ENCODE measurements at regions not wholly inside any gene's neighbourhood (a gene's known extent, or its start where the extent isn't known, plus 50 kb on each side); places are given as distances from the start of the nearest gene placed in this dataset.
"Not testable (repeated sequence)": the region's sequence is repeated elsewhere in the genome, so short reads cannot be mapped to it uniquely, and the experiment has no call there.

DNA sequence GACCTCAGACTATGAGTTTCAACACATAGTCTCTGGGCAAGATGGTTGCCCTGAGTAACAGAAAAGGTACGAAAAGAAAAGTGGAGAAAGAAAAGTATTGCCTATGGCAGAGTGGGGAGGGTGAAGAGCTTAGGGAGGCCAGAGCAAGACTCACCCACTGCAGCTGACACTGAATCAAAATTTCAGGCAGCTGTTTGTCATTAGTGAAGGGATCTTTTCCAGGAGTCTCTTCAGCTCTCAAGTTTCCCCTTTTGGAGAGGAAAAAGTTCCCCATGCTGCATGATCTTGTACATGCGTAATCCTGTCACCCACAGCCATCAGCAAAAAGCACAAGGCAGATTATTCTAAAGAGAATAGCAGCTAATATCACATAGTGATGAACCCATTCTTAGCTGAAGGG is 616.9 kb upstream of the GBE1 start:
- DNase-seq = no peak

DNA sequence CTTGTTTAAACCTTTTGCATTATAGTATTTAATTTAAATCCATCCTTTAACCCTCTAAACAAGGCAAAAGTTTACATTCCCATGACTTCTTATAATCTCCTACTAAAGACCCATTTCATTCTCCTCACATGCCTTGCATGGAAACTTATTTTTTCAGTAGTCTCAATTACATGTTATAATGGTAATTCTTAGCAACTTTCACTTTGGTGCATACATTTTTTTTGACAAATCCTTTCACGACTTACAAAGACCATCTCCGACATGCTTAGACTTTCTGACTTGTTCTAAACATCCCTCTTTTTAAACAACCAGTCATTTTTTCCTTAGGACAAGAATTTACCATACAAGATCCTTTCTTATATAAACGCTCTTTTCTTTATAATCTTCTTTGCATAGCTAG is 615.4 kb upstream of the GBE1 start:
- DNase-seq = no peak

GRCh38 chr3:82373833-82374232 is 612.4 kb upstream of the GBE1 start:
- DNase-seq = not testable (repeated sequence)

DNA sequence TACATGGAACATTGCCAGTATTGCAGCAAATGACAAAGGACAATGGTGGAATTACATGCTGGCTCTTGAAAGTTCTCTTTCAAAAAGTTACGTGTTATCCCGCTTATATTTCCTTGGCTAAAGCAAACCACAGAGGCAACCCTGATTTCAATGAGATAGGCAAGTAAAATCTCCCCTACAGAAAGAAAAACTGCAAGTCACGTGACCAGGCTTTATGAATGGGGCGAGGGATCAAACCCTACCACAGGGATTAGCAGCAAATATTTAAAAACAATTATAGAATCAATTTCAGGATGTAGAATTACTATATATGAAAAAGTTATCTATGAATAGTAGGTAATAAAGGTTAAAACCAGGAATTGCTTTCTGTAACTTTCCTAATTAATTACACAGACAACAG is 603.4 kb upstream of the GBE1 start:
- DNase-seq = no peak

DNA sequence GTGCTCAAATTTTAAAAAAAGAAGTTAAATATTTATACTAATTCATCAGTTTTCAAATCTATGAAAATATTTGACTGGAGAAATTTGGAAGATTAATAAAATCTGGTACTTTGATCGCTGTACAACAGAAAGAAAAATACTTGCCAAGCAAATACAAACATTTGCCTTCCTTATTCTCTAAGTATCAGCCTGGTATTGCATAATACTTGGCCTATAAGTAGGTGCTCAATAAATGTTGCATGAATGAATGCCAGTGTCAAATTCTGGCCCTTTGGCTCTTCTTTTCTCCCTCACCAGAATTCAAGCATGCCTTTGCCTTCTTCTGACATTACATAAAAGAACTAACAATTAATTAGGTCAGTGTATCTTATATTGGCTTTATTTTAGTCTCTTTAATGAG is 601.7 kb upstream of the GBE1 start:
- DNase-seq = no peak

DNA sequence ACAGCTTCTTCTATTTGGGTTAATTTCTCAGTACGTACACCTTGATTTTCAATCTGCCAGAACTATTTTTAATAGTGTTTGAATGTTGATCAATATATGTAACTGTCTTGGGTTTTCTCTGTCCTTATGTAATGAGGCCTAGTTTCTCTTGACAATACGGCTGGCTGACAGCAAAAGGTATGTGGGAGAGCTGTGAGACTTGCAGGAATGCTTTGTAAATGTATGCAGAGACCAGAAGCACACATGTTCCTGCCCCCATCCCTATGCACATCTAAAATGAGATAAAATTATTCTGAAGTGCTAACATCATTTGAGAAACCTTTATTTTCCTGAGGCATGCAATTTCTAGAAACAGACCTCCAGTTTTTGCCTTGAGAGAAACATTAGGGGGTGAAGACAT is 593.8 kb upstream of the GBE1 start:
- no peak for DNase-seq

DNA sequence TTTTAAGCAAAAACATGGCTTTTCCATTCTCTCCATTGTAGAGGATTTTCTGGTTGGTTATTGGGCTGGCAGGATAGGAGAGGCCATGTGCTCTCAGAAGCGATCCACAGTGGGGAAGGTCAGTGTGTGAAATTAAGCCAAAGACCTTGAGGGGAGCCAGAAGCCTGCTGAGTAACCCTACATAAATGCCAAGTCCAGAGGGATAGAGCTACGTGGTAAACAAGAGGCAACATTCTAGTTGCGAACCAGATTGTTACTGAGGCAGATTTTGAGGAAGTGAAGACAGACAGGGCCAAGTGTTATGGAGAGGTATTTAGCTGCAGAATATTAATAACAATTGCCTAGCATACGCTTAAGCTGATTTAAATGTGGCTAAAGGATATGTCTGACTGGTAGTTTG is 592.8 kb upstream of the GBE1 start:
- DNase-seq = no peak

DNA sequence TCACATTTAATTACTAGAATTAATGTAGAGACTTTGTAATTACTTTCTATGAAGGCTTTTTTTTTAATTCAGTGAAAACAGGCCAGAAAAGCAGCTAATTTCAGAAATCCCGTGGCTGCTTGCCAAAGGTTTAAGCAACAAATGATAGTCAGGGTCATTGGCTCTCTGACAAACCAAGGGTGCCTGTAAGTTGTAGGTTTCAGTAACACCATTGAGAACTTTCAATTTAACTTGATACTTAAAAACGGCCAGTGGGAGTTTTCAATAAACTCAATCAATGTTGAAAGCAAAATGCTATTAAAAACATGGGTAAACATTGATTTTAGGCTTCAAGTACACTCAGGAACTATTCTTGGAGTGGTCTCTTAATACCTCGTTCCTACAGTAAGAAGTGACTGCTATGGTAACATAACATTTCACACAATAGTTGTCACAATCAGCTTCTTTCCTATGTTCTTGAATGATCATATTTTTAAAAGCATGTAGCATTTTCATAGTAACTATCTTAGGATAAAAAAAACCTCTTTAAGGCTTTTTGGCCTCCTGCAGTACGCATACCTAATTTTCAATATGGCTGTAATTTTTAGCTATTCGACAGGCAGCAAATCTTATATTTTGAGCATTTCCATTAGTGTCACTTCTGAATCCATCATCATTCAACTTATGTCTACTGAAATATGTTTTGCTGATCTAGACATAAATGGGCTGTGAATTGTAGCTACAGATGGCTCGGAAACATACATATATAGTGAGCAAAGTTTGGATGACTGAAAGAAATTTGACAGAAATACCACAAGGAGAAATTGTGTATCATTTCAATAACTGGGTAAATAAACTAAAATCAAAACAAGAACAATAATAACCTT is 592.1 kb upstream of the GBE1 start:
- DNase-seq = no peak

- no peak for DNase-seq
Measured at GRCh38 chr3:82347585-82347984, 586.1 kb upstream of the GBE1 start.

- DNase-seq = no peak
Measured at GRCh38 chr3:82342521-82342920, 581.1 kb upstream of the GBE1 start.

- DNase-seq = no peak
Measured at GRCh38 chr3:82329300-82329699, 567.9 kb upstream of the GBE1 start.

DNA sequence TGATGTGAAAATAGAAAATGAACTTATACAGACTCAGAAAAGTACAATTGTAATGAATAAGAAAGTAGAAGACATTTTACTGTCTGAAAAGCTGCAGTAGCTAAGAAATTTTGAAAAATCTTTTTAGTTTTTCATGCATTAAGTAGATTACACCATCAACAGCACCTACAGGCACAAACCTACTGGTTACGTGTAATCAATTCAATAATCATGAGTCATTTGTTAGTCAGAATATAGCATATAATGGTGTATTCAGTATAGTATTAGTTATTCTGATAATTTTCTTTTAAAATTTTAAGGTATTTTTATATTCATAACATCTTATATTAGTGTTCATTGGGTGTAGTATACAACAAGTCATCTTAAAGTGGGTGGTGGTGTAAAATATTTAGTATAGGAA is 550.5 kb upstream of the GBE1 start:
- no peak for DNase-seq

DNA sequence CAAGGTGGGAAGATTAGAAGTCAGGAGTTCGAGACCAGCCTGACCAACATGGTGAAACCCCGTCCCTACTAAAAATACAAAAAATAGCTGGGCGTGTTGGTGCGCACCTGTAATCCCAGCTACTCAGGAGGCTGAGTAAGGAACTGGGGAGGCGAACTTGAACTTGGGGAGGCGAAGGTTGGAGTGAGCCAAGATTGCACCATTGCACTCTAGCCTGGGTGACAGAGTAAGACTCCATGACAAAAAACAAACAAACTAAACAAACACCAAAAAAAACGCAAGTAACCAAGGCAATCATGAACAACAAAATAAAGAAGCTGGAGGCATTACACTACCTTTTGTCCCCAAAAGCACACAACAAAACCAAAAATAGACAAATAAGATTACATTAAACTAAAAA is 547.3 kb upstream of the GBE1 start:
- no peak for DNase-seq

- DNase-seq = no peak
Measured at GRCh38 chr3:82306189-82306588, 544.7 kb upstream of the GBE1 start.

- DNase-seq = no peak
Measured at GRCh38 chr3:82294609-82295008, 533.2 kb upstream of the GBE1 start.

DNA sequence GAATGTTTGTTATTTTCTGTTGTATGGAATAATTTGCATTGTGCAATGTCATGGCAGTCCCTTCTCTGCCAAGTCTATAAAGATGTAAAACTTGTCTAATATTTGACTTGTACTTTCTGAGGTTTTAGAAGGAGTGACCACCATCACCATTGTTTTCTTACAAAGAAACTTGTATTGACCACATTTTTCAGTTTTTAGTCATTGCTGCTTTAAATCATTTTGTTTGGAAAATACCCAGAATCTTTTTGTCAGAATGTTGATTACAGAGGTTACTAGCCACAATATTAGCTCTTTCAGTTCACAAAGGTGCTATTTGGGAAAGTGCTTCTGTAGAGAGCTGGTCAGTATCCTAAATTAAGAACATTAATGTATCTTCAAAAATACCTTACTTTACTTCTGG is 532.4 kb upstream of the GBE1 start:
- no peak for DNase-seq

DNA sequence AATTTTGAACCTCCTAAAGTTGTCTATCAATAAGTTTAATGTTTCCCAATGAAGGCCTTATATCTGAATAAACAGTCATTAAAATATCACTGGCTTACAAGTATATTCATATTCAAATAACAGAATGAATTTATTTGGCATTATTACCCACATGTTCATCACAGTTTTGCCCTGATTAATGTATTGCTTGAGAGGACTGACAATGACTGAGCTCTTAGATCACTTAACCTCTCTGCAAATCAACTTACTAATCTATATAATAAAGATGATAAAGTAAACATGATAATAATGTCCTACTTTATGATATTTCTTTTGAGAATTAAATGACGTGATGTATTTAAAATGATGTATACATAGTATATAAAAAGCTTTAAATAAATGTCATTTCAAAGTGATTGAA is 532.0 kb upstream of the GBE1 start:
- DNase-seq = no peak

GRCh38 chr3:82287562-82287961 is 526.1 kb upstream of the GBE1 start:
- no peak for DNase-seq

DNA sequence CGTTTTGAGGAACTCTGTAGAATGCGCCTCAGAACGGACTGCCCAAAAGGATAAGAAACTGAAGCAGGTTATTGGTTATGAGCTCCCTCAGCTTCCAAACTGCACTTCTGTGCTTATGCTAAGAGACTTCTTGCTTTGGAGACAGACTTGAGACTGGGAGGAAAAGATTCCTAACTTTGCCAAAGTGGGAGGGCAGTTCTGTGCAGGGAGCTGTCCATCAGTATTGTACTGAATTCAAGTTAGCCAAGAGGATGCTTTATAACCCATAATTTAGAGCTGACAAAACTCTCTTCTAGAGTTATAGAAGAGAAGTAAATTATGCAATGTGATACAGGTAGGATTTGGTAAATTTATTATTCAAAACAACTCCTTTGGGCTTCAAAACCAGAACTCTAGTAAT is 519.8 kb upstream of the GBE1 start:
- no peak for DNase-seq

GRCh38 chr3:82276992-82277391 is 515.5 kb upstream of the GBE1 start:
- no peak for DNase-seq

- no peak for DNase-seq
Measured at GRCh38 chr3:82274897-82275296, 513.5 kb upstream of the GBE1 start.

DNA sequence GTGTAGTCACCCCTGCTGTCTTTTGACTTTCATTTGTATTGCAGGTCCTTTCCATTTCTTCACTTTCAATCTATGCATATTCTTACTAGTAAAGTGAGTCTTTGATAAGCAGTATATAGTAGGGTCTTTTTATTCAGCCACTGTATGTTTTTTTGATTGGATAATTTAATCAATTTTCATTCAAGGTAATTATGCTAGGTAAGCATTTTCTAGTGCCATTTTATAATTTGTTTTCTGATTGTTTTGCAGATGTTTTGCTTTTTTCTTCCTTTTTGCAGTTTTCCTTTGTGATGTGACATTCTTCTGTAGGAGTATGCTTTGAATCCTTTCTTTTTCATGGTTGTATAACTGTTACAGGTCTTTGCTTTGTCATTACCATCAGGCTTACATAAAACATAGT is 504.3 kb upstream of the GBE1 start:
- no peak for DNase-seq

- DNase-seq = no peak
Measured at GRCh38 chr3:82262193-82262592, 500.7 kb upstream of the GBE1 start.

DNA sequence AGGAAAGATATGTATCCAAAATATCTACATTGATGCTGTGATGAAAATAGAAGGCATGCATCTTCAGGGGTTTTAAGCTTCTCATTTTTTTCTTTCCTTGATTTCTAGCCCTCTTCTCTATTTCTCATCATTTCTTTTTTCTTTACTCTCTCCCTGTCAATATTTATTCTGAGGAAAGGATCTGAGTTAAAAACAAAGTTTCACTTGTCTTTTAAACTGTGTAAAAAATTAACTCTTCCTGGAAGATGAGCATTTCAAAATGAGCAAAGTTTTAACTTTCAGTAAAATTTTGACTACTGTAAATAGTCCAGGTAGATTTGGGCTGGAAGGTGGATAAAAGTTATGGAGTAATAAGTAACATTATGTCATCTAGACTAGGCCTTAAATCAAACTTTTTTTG is 500.2 kb upstream of the GBE1 start:
- no peak for DNase-seq

GRCh38 chr3:82261013-82261412 is 499.6 kb upstream of the GBE1 start:
- no peak for DNase-seq

Measured in CD4-positive, alpha-beta T cell treated with Interleukin-15 for 1 hour (primary cell).